GM13977 (cell line): ENCODE measurements at regions not wholly inside any gene's neighbourhood (a gene's known extent, or its start where the extent isn't known, plus 50 kb on each side); places are given as distances from the start of the nearest gene placed in this dataset.

Source experiments
- DNase-seq: peaks from one replicate; pipeline ENCODE4 v3.0.0; 2012; ENCODE audit warnings: low spot score
- CTCF ChIP-seq: IDR thresholded peaks from 2 replicates; pipeline ENCODE4 v1.5.1; 2012; ENCODE audit warnings: mild to moderate bottlenecking, control low read depth; ENCODE audit not compliant: insufficient read depth; ENCODE audit errors: extremely low read depth, missing control alignments
- in situ Hi-C: fragments of 300-500 bp; cut with MboI; formaldehyde crosslinking; loops from one replicate; pipeline ENCODE4 v1.12.0; 2022; ENCODE audit warnings: low sequenced_read_pairs, low pct_unique_long_range_greater_than_20kb, mixed read lengths, inconsistent platforms; ENCODE audit not compliant: unreplicated experiment

GRCh38 chr5:74131250-74131649 lies 505.3 kb downstream of the ARHGEF28 start:
- no peak for DNase-seq
- in situ Hi-C loops, result no loop called here
- no peak for TF ChIP-seq CTCF

- no peak for DNase-seq
- in situ Hi-C loops, result no loop called here
- no peak for TF ChIP-seq CTCF
Observed at GRCh38 chr5:74130155-74130897, 504.3 kb downstream of the ARHGEF28 start.

GRCh38 chr5:74127381-74128320 lies 501.7 kb downstream of the ARHGEF28 start:
- in situ Hi-C loops, result no loop called here
- DNase-seq, result no peak
- no peak for TF ChIP-seq CTCF

- in situ Hi-C loops, result no loop called here
- no peak for DNase-seq
- TF ChIP-seq CTCF, result no peak
Observed at GRCh38 chr5:74126294-74126693, 500.3 kb downstream of the ARHGEF28 start.

GRCh38 chr5:74124826-74125225 lies 498.8 kb downstream of the ARHGEF28 start:
- DNase-seq, result no peak
- TF ChIP-seq CTCF, result no peak
- in situ Hi-C loops, result no loop called here

- no peak for DNase-seq
- no peak for TF ChIP-seq CTCF
- in situ Hi-C loops, result no loop called here
Observed at GRCh38 chr5:74123929-74124328, 497.9 kb downstream of the ARHGEF28 start.
